ENCODE measurements at regions not wholly inside any gene's neighbourhood (a gene's known extent, or its start where the extent isn't known, plus 50 kb on each side); places are given as distances from the start of the nearest gene placed in this dataset.

- no peak for TF ChIP-seq CTCF (IDR thresholded peaks at IDR 0.05; ENCODE audit: low read depth, low read length)
- TF ChIP-seq EZH2phosphoT487 (IDR thresholded peaks at IDR 0.05; ENCODE audit: low read depth), result no peak
These were observed 81.0 kb upstream of the ARMCX2 start for GRCh38 chrX:101740642-101741041.
